ENCODE measurements at regions not wholly inside any gene's neighbourhood (a gene's known extent, or its start where the extent isn't known, plus 50 kb on each side); places are given as distances from the start of the nearest gene placed in this dataset.
"Not testable (repeated sequence)": the region's sequence is repeated elsewhere in the genome, so short reads cannot be mapped to it uniquely, and the experiment has no call there.

DNA sequence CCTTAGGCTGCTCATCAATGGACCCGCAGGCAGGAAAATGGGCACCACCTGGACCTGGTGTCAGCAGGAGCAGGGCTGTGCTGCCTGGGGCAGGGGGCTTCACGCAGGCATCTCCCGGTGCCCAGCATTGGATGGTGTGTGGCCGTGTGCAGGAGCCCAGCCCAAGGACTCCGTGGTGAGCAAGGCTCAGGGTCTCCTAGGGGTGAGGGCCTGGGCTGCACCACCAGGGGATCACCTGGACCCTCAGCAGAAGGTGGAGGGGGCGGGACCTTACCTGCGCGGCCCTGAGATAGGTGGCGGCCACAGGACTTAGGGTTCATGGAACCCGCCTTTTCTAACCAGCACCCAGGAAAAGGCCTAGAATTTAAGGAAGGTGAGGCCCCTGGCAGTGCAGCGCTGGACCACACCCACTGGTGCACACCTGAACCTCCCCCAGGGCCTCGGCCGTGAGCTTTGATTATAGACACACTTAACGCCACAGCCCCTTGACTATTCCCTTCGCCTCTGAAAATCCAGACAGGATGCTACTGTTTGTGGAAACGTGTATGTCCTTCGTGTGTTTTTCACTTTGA lies 89.0 kb downstream of the TMEM18 start:
- Mint-ChIP-seq H3K4me3 (no peak overlapping the region), H3K27me3 (peaks cover 5% of the 10 kb centered on the region), H3K4me1 (peaks cover 9% of the 10 kb centered on the region), H3K36me3 (ENCODE audit: low read depth) (no peaks in the 10 kb centered on the region), H3K9me3 (no peaks in the 10 kb centered on the region), H3K27ac (no peak overlapping the region)
- no peak for ATAC-seq (replicated peaks)

DNA sequence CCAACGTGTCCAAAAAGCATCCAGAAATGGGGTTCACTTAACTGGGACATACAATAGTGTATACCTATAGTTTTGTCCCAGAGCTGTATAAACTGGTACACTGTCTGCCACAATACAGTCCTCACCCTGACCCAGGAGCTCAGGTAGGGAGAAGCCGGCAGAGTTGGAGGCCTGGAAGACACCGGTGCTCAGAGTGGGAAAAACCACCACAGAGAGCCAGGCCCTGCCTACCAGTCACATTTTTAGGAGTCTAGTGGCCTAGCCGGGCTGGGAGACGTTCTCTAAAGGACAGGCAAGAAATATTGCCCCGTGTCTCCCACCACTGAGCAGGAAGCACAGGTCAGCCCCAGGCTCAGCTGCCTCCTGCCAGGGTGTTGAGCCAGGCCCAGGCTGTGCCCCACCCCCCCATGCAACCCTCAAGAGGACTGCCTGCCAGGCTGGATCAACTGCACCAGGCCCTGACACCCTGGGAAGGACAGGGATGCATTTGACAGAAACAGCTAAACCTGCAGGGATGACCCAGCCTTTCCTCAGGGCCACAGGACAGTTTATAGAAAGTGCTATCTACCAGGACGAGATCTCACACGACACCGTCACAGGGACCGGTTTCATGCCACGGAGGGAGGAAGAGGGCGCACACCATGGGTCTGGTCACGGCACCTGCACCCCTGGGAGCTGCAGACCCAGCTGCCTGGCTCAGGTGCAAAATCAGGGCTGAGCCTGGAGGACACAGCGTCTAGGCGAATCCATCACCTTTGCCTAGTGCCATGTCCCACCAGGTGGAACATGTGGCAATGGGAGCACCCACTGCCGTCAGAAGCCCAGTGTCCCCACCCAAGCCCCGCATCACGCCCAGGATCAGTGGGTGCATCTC lies 89.9 kb downstream of the TMEM18 start:
- no peaks in the 10 kb centered on the region for H3K9me3 Mint-ChIP-seq
- H3K27me3 Mint-ChIP-seq: peaks cover 5% of the 10 kb centered on the region
- no peaks in the 10 kb centered on the region for H3K36me3 Mint-ChIP-seq (ENCODE audit: low read depth)
- no peak for ATAC-seq (replicated peaks)
- peaks cover 9% of the 10 kb centered on the region for H3K4me1 Mint-ChIP-seq
- no peak overlapping the region for H3K4me3 Mint-ChIP-seq
- no peak overlapping the region for H3K27ac Mint-ChIP-seq

DNA sequence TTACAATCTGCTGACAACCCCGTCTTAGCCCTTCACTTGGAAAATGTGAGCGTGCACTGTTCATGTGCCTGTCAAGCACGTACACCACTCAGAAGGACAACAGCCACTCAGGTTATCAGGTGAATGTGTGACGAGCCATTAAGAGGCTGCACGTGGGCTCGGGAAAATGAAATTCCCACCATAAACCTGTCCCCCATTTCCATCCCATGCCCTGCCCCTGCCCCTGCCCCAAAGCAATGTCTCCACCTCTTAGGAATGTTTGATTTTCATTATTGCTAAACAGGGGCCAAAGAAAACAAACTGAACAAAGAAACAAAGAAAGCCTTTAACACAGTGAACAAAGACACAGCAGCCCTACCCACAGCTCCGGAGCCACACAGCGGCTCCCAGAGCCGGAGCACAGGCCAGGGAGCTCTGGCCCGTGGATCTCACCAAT lies 90.5 kb downstream of the TMEM18 start:
- no peak overlapping the region for H3K27ac Mint-ChIP-seq
- no peaks in the 10 kb centered on the region for H3K9me3 Mint-ChIP-seq
- no peak overlapping the region for H3K4me3 Mint-ChIP-seq

DNA sequence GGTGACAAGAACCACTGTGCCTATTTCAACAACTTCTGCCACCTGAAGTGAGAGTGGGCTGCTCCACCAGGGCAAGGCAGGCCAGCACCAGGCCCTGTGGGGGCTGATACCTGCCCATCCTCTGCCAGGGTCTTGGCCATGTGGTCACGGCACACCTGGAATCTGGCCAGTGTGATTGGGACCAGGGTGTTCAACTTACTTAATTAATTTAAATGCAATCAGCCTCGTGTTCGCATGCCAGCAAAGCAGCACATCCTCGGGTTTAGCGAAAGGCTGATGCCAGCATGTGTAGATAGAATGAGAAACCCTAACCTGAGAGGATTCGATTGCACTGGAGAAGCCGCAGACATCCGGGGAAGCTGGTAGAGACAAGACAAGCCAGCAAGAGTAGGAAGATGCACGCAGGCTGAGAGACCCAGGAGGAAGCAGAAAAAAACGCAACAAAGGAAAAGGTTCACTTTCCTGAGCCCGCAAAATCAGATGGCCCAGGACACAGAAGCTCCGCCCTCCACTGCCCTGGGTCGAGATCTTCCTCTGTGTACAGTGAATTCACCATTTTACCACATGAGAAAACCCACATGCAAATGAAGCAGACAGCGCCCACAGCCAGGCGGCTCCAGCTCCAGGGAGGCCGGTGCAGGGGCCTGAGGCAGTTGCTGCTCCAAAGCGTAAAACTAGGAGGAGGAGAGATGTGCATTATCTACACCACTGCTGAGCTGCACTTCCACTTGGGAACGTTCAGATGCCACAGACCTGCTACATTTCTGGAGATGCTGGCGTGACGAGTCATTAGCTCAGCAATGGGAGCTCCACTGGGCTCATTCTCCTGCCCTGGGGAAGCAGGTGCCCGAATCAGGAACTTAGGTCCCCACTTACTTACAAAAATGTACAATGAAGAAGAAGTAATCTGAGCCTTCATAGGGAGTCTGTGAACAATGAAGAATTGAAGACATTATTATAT lies 92.1 kb downstream of the TMEM18 start:
- ATAC-seq (replicated peaks): peak; percentile 97
- H3K4me3 Mint-ChIP-seq: peak overlapping the region; percentile 73
- peaks cover 5% of the 10 kb centered on the region for H3K27me3 Mint-ChIP-seq
- peak overlapping the region; percentile 68 for H3K27ac Mint-ChIP-seq
- no peaks in the 10 kb centered on the region for H3K9me3 Mint-ChIP-seq
- peaks cover 9% of the 10 kb centered on the region for H3K4me1 Mint-ChIP-seq
- H3K36me3 Mint-ChIP-seq (ENCODE audit: low read depth): no peaks in the 10 kb centered on the region

More for the DNA sequence above, 90.5 kb downstream of the TMEM18 start:
- peaks cover 5% of the 10 kb centered on the region for H3K27me3 Mint-ChIP-seq
- no peak for ATAC-seq (replicated peaks)
- H3K36me3 Mint-ChIP-seq (ENCODE audit: low read depth): no peaks in the 10 kb centered on the region
- peaks cover 9% of the 10 kb centered on the region for H3K4me1 Mint-ChIP-seq

DNA sequence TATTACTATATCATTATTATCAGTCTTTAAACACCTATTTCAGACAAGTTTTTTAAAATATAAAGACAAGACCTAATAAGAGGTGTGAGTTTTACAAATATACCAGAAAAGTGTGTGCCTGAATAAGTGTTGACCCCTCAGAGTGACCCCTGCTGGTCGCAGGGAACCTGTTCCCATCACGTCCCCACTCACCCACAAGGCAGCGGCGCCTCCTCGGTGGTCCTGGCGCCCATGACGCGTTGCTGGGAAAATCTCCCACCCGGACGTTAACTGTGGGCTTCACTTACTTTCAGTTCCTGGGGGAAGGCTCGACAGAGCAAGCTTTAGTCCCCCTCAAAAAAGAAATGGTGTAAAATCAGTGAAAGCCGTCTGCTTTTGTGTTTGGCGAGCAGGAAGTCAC lies 93.5 kb downstream of the TMEM18 start:
- Mint-ChIP-seq H3K27me3 (peaks cover 2% of the 10 kb centered on the region), H3K4me1 (peaks cover 9% of the 10 kb centered on the region), H3K9me3 (no peaks in the 10 kb centered on the region), H3K27ac (no peak overlapping the region), H3K4me3 (no peak overlapping the region), H3K36me3 (ENCODE audit: low read depth) (no peaks in the 10 kb centered on the region)
- ATAC-seq (replicated peaks): no peak

DNA sequence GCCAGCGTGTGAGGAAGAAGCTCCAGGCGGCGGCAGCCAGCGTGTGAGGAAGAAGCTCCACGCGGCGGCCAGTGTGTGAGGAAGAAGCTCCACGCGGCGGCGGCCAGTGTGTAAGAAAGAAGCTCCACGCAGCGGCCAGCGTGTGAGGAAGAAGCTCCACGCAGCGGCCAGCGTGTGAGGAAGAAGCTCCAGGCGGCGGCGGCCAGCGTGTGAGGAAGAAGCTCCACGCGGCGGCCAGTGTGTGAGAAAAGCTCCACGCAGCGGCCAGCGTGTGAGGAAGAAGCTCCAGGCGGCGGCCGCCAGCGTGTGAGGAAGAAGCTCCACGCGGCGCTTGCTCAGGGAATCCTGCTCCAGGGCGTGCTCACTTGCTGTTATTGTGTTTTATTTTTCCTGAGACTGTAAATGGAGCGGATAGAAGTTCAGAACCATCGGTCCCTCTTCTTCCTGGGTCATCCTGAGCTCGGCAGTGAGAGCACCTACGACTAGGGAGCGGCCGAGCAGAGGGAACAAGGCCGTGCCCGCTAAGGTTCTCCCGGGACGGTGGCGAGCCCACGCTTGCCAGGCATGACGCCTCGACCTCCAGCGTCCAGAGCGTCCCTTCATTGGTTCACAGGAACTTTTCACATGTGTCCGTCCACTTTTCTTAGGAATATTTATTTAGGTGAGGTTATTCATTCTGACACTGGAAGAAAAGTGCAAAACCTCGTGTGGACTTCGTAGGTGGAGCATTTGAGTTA lies 94.2 kb downstream of the TMEM18 start:
- no peak overlapping the region for H3K4me3 Mint-ChIP-seq
- no peak for ATAC-seq (replicated peaks)

DNA sequence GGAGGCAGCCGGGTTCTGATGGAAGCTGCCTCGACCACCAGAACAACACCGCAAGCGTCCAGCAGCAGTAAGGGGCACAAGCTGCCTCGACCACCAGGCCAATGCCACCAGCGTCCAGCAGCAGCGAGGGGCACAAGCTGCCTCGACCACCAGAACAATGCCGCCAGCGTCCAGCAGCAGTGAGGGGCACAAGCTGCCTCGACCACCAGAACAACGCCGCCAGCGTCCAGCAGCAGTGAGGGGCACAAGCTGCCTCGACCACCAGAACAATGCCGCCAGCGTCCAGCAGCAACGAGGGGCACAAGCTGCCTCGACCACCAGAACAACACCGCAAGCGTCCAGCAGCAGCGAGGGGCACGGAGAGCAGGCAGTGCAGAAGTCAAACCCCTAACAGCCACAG lies 94.9 kb downstream of the TMEM18 start:
- not testable (repeated sequence) for H3K27me3 Mint-ChIP-seq; H3K4me3 Mint-ChIP-seq; H3K4me1 Mint-ChIP-seq; ATAC-seq (replicated peaks); H3K27ac Mint-ChIP-seq; H3K36me3 Mint-ChIP-seq (ENCODE audit: low read depth); H3K9me3 Mint-ChIP-seq

More for the DNA sequence above, 94.2 kb downstream of the TMEM18 start:
- Mint-ChIP-seq H3K36me3 (ENCODE audit: low read depth) (no peaks in the 10 kb centered on the region), H3K9me3 (peaks cover 4% of the 10 kb centered on the region), H3K27me3 (no peaks in the 10 kb centered on the region), H3K27ac (no peak overlapping the region), H3K4me1 (peaks cover 9% of the 10 kb centered on the region)

DNA sequence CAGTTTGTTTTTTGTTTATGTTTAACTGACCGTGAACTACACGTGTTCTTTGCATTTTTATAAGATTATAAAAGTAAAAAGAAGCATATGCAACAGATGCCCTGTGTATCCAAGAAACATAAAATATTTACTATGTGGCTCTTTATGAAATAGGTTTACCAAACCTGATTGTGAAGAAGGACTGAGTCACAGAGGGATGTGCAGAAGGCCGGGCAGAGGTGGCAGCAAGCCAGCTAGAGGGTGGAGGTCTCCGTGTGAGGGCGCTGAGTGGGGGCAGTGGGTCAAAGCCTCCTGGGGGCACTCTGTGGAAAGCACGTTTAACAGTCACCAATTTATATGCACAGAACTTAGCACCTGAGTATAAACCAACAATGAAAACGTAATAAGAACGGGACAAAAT lies 97.2 kb downstream of the TMEM18 start:
- ATAC-seq (replicated peaks): no peak
- Mint-ChIP-seq H3K4me3 (no peak overlapping the region), H3K27ac (no peak overlapping the region), H3K27me3 (peaks cover 3% of the 10 kb centered on the region), H3K36me3 (ENCODE audit: low read depth) (no peaks in the 10 kb centered on the region), H3K4me1 (peaks cover 3% of the 10 kb centered on the region), H3K9me3 (peaks cover 13% of the 10 kb centered on the region)

DNA sequence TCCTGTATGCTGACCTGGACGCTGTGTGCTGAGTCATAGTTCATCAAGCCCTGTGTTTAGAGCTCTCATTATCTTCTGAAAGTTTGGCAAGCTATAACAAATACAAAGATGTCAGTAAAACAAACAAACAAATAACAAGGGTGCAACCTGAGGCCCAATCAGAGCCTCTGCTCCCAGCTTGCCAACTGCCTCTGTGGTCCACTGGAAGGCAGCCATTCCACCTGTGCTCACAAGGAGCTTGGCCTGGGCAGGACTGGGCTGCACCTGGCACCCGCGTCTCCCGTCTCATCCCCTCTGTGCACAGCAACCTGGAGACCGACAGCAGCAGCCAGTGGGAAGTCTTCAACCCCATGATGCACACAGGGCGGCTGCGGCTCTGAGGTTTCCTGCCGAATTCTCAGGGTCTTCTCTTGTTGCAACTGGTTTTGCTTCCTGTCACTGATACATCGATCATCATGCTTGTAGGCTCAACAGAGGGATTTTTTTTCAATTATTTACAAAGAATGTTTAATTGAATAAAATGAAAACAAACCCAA lies 97.8 kb downstream of the TMEM18 start:
- Mint-ChIP-seq H3K27me3 (peaks cover 4% of the 10 kb centered on the region), H3K27ac (no peak overlapping the region), H3K4me3 (no peak overlapping the region), H3K4me1 (no peaks in the 10 kb centered on the region), H3K36me3 (ENCODE audit: low read depth) (no peaks in the 10 kb centered on the region), H3K9me3 (peaks cover 13% of the 10 kb centered on the region)
- no peak for ATAC-seq (replicated peaks)

DNA sequence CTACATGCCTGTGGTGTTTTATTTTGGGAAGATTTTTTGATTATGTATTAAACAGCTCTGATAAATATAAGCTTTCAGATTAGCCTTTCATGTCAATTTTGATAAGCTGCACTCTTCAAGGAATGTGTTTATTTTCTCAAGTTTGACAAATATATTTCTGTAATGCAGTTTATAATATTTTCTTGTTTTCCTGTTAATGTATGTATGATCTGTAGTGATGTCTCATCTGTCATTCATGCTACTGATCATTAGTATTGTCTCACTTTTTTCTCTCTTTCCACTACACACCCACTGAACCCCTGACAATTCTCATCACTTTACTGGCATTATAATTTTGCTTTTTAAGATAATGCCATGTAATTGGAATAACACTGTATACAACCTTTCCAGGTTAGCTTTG lies 100.9 kb downstream of the TMEM18 start:
- ATAC-seq (replicated peaks): no peak
- no peak overlapping the region for H3K27ac Mint-ChIP-seq
- H3K9me3 Mint-ChIP-seq: peaks cover 20% of the 10 kb centered on the region
- no peaks in the 10 kb centered on the region for H3K36me3 Mint-ChIP-seq (ENCODE audit: low read depth)
- H3K4me1 Mint-ChIP-seq: no peaks in the 10 kb centered on the region
- H3K4me3 Mint-ChIP-seq: no peak overlapping the region
- peaks cover 18% of the 10 kb centered on the region for H3K27me3 Mint-ChIP-seq

DNA sequence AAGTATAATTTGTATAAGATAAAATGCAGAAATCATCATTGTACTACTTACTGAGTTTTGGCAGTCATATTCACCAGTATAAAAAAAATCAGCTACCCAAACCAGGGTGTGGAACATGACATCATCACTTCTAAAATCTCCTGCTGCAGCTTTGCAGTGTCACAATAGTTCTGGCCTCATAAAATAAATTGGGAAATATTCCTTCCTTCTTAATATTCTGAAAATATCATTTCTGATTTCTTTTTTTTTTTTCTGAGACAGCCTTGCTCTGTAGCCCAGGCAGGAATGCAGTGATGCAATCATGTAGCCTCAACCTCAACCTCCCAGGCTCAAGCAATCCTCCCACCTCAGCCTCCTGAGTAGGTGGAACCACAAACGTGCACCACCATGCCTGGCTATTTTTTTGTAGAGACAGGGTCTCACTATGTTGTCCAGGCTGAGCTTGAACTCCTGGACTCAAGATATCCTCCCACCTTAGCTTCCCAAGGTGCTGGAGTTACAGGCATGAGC lies 101.4 kb downstream of the TMEM18 start:
- no peak for ATAC-seq (replicated peaks)
- H3K9me3 Mint-ChIP-seq: peaks cover 22% of the 10 kb centered on the region
- H3K27me3 Mint-ChIP-seq: peaks cover 24% of the 10 kb centered on the region

DNA sequence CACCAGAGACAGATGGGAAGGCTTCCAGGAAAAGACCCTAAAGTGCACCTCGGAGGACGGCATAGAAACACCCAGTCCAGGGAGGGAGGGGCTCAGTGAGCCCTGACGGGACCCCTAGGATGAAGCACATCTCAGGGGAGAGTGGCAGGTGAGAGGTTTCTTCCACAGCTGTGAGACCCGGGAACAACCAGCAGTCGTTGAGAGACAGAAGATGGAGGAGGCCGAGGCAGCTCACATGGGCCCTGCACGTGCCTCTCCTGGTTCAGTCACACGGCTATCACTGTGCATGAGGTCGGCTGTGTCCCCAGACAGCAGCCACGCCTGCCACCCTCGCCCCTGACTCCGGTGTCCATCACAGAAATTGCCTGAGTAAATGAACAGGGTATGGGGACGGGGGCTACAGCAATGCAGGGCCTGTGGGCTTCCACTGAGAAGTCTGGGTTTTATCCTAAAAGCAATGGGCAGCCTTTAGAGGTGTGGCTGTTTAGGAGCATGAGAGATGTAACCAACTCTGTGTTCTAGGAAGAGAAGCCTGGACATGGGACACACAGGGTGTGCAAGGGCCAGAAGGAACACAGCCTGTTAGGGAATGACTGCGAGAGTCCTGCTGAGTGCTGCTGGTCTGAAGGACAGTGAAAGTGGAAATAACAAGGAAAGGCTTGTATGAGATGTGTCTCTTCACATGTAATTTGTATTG lies 102.0 kb downstream of the TMEM18 start:
- Mint-ChIP-seq H3K27me3 (peaks cover 27% of the 10 kb centered on the region), H3K36me3 (ENCODE audit: low read depth) (no peaks in the 10 kb centered on the region), H3K9me3 (peaks cover 25% of the 10 kb centered on the region), H3K4me1 (no peaks in the 10 kb centered on the region), H3K27ac (no peak overlapping the region), H3K4me3 (no peak overlapping the region)
- ATAC-seq (replicated peaks): no peak

More for the DNA sequence above, 101.4 kb downstream of the TMEM18 start:
- Mint-ChIP-seq H3K4me1 (no peaks in the 10 kb centered on the region), H3K4me3 (no peak overlapping the region), H3K36me3 (ENCODE audit: low read depth) (no peaks in the 10 kb centered on the region), H3K27ac (no peak overlapping the region)

DNA sequence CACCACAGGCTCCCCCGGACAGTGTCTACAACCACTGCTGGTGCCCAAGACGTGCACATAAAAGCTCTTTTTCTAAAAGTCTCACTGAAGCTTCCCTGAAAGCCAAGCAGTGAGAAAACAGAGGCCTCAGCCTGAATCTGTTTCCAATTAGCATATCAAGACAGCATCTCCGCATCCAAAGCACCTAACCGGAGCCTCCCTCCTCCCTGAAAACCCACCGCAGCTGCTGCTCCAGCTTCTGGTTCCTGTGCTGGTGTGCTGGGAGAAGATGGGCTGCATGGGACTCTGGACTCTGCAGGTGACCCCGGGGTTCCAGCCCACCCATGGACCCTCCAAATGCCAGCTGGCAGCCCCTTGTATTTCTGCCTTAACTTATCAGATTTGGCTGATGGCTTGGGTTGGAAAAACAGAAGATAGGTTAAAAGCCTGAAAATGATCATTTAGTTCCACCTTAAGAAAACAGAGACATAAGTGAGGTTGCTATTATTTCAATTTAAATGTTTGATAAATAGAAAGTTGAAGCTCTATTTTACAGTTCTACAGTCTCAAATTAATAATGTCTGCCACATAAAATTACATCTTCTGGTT lies 103.3 kb downstream of the TMEM18 start:
- H3K36me3 Mint-ChIP-seq (ENCODE audit: low read depth): no peaks in the 10 kb centered on the region
- no peak for ATAC-seq (replicated peaks)
- peaks cover 25% of the 10 kb centered on the region for H3K9me3 Mint-ChIP-seq
- H3K27me3 Mint-ChIP-seq: peaks cover 36% of the 10 kb centered on the region
- H3K4me1 Mint-ChIP-seq: no peaks in the 10 kb centered on the region
- no peak overlapping the region for H3K27ac Mint-ChIP-seq
- H3K4me3 Mint-ChIP-seq: no peak overlapping the region
